ENCODE measurements at regions not wholly inside any gene's neighbourhood (a gene's known extent, or its start where the extent isn't known, plus 50 kb on each side); places are given as distances from the start of the nearest gene placed in this dataset.

GRCh38 chr4:40685300-40685699, 55.6 kb upstream of the RBM47 start:
- TF ChIP-seq SPI1 (IDR thresholded peaks at IDR 0.05; ENCODE audit: low read depth, low read length) (no peak), POLR2A (IDR thresholded peaks at IDR 0.05; ENCODE audit: low read depth, low read length) (no peak), POLR2AphosphoS5 (IDR thresholded peaks at IDR 0.05; ENCODE audit: low read depth, low read length) (no peak), TAF1 (IDR thresholded peaks at IDR 0.05; ENCODE audit: low read depth, low read length) (no peak), PAX5 (IDR thresholded peaks at IDR 0.05; ENCODE audit: insufficient read depth, low read length, severe bottlenecking) (no peak)
